Fibroblast of skin of scalp (primary cell): ENCODE measurements at regions not wholly inside any gene's neighbourhood (a gene's known extent, or its start where the extent isn't known, plus 50 kb on each side); places are given as distances from the start of the nearest gene placed in this dataset.

Experiments
- DNase-seq: peaks from one replicate; pipeline ENCODE4 v3.0.0-alpha.2; 2013

DNA sequence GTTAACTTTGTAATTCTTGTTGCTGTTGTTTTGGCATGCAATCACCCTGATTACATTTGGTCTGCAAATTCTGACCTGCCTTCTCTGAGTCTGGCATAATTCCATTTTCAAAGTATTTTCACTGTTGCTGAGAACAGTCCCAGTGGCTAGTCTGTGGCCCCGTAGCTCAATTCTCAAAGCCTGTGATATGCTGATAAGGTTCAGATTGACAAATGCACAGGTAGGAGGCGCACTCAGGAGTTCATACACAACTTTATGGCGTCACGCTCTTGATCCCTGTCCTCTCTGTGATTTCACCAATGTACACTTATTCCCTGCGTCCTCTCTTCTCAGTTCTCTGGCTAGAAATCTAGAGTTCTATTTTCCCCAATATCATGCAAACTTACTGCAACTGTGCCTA is 376.6 kb upstream of the SLCO3A1 start:
- DNase-seq: no peak

DNA sequence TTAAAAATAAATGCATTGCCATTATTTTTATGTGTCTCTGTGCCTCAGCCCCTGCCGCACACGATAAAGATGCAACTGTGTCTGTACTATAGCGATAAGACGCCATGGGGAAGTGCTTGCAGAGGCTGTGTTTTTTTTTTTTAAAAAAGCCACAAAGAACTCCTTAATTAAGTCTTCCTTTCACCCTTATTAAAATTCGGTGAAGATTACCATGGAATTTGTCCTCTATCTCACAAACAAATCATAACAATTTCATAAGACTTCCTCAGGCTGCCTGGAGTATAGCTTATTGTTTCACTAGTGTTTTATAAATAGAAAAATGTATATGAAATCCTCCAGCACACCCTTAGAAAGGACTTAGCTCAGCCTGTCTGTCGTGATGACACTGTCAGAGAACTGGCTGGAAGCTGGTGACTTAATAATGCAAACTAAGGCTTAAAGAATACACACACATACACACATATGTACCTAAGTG is 374.8 kb upstream of the SLCO3A1 start:
- DNase-seq: no peak

DNA sequence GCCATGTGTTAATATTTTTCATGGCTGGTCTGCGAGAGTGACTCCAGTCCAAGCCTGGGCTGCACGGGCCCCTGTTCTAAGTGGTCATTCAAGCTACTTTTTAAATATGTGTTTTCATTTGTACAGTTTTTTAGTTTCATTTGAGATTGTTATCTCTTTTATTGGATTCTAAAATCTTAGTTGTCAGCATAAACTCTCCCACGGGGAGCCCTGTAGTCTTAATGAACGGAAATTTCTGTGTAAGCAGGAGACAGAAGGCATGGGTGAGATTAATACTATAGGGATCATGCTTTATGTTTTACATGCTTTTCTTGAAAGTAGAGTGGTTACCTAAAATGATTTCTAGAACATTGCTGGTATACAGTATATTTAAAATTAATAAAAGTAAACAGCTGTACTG is 373.1 kb upstream of the SLCO3A1 start:
- no peak for DNase-seq

DNA sequence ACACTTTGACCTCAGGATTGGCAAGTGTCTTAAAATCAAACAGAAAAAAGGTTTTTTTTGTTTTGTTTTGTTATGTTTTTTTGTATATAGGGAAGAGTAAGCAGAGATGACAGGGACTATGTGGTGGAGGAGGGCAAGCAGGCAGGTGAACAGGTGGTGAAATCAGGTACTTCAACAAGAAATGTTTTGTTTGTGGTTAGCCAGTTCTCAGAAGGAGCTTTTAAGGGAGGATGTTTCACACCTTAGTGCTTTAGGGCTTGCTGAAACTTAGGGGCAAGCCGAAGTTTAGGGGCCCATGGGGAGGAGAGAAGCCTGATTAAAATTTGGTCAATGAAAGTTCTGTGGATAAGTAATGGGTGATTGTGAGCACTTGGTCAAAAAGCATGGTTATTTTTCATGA is 370.7 kb upstream of the SLCO3A1 start:
- DNase-seq: no peak

DNA sequence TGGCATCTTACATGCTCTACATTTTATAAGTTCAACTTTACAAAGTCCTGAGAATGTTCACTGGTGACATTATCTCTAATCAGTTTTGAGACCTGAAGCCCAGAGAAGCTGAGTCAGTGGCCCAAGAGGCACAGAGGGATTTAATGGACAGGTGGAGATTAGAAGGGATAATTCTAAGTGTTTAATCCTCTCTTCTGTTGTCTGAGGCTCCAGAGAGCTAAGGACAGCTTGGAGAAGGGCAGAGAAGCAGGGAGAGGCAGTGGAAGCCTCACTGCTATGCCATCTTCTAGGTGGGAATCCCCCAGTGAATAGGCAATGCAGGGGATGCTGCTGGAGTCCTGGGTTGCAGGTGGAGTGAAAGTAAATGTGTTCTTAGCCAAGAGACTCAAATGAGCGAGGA is 369.4 kb upstream of the SLCO3A1 start:
- no peak for DNase-seq

DNA sequence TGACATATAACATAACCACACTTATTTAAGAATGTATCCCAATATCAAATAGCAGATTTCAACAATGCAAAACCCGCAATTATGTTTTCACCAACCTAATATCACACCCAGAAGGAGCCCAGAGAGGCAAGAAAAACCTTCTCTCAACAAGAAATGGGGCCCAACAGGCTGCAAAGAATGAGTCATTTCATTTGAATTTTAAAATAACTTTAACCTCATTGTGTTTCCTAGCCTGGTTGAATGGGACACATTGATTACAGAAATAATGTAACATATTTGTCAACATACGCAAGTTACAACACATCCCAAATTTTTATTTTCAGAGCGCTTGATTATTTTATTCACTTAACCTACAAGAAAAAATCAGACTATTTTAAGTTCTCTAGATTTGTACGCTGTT is 365.1 kb upstream of the SLCO3A1 start:
- no peak for DNase-seq

DNA sequence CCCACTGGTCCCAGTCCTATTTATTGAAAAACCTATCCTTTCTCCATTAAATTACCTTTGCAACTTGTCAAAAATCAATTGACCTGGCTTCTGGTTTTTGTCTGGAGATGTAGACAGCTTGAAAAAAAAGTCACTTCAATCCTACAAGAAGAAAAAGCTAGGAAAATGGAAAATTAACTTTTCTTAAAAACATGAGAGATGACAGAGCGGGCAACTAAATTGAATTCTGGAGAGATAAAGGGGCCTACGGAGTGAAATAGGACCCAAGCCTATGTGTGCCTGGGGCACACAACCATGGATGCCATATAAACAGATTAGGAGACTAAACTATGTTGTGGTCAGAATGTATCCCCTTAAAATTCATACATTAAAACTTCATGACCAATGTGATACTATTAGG is 363.3 kb upstream of the SLCO3A1 start:
- no peak for DNase-seq

DNA sequence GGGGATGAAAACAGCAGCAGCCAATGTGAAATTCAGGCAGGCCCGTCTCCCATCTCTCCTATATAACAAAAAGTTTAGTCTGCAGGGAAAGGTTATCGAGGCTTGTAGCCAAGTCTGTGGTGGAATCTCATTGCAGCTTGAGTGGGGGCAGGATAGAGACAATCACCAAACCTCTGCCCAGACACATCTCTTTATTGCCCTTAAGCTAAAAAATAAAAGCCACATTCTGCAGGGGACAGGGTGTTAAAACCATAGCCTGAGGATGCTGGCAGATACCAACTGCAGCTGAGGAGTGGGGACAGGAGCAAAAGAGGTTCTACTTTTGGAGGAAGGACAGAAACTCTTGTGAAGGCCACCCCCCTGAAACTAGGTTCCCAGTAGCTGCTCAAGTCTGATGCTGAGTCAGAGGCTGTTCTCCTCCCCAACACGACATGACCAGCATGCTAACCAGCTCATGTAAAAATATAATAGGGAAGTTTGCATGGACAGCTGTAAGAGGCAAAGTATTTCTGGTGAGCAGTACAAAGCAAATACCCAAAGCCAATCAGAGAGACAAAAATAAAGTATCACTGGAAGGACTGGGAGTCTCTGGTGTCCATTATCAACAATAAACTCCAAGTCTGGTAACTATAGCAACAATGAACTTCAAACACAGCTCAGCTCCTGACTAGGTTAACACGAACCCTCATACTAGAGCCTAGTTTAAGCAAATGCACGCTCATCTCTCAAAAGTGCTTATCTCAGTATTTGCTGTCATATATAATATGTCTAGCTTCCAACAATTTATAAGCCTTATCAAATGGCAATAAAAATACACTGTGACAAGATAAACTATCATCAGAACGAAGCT is 362.2 kb upstream of the SLCO3A1 start:
- peak; percentile 27 for DNase-seq

DNA sequence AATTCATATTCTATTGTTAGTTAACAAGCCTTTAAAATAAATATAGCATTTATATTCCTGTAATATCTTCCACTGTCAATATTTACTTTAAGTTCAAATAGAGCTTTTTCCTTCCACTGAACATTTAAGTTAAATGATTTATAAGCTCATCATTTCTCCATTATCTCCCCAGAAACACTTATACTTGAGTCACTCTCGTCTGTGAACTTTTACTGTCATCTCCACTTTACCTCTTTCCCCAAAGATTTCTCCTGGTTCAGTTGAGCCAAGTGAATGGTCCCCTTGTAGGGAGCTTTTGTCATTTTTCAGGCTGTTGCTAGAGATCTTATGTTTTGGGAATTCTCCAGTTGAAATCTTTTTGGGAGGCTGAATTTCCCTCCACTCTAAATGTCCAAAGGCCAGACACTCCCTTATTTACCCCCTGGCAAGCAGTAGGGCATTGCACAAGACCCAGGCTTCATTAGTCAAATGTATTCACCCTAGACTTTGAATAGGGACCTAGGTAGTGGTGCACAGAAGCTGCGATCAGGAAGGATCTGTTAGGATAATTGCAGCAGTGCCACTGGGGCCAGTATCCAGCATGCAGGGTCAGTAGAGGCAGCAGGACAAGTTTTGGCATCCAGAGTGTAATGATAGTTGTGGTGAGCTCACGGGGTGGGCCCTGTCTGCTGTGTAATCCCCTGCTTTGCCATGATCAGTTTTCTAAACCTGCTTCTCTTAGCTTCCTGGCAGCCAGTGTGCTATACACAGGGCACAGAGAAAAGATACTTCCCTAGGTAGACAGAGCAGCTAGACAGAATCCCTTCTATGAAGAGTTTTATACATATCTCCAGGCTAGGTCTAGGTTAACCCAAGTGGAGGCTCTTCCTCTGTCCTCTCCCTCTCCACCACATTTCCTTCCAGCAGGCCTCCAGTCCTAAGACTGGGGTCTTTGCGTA is 356.5 kb upstream of the SLCO3A1 start:
- DNase-seq: no peak

DNA sequence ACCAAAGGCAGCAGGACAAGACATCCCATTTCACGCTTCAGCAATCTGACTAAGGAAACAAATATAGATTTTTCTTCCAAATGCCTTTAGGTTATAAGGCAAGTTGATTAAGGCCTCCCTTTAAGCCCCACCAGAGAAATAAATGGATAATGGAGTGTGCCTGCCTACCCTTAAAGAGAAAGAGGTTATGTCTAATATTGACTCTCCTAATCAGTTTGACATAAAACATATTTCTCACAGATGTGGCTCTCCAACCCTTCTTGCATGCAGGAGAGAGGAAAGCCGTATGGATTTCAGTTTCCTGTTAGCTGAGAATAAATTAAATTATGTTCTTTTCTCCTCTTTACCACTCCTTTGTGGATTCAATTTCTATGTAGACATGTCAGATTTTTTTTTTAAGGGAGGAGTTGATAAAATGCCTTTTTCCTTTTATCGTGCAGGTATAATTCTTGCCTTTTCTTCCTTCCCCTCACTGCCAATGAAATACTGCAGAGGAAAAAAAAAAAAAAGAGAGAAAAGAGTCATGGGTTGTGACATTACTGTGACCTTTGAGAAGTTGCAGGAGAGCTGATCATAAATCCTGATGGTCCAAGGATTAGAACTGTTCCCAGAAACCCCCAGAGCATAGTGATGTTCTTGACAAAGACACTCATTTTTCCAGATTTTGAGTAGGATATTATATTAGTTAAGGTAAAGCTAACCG is 355.3 kb upstream of the SLCO3A1 start:
- no peak for DNase-seq

DNA sequence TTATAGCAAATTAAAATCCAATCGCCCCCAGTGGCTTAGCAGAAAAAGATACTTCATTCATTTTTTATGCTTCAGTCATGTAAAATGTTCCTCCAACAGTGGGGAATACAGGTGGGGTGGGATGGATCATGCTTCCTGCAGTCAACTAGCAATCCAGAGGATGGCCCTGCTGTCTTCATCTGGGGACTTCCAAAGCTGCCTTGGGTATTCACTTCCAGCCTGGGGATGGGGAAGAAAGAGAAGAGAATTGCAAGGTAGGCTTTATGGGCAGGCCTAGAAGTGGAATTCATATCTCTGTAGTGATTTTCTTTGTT is 354.8 kb upstream of the SLCO3A1 start:
- no peak for DNase-seq

DNA sequence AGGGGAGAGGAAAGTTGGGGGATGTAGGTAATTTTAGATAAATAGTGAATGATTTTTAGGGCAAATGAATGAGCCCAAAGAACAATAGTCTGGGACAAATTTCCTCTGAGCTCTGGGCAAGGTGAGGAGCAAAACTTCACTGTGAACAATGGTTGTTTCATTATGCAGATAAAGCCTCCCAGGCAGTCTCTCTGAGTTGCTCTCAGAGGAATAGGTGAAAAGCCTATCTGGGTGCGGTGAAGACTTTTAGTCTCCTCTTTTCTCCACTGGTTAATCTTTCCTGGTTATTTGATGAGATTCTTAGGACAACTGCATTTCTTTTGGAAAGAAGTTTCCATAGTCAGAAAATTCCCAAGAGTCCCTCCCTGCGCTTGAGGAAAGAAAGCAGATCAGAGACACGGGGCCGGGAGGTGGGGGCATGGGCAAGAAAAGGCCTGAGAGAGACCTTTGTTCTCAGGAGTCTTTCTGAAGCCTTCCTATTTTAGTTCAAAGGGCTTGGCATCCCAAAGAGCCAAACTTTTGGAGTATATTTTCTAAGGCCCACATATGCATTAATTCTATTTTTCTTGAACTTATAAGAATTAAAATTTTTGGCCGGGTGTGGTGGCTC is 353.6 kb upstream of the SLCO3A1 start:
- DNase-seq: no peak

DNA sequence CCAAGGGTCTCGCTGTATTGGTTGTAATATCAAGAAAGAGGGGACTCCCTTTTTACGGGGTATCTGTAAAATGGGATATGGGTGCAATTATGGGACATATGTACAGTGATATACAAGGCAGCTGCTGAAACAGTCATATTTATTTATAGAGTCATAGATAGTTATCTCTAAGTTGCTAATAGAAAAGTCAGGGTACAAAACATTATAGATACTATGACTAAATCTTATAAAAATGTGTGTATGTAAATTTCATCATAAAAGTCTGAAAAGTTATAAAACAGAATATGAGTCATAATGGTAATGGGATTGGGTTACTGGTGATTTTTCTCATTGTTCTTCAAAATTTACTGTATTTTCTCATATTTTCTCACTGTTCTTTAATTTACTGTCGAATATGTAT is 344.9 kb upstream of the SLCO3A1 start:
- DNase-seq: peak; percentile 47

DNA sequence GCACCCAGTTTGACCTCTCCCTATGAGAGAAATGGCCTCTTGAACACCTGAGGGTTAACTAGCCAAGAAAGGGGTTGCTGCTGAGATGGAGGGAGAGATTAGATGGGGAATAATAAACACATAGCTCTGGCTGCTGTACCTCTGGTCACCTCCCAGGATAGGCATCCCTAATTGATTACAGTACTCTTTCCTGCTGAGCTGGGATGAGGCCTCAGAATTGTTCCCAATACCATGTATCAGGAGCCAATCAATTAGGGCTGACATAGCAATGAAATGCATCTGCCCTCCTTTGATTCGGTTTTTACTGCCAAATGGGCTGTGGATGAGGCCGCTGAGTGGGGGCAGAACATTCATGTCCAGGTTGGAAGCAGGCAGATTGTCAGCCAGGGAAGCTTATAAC is 339.4 kb upstream of the SLCO3A1 start:
- no peak for DNase-seq

DNA sequence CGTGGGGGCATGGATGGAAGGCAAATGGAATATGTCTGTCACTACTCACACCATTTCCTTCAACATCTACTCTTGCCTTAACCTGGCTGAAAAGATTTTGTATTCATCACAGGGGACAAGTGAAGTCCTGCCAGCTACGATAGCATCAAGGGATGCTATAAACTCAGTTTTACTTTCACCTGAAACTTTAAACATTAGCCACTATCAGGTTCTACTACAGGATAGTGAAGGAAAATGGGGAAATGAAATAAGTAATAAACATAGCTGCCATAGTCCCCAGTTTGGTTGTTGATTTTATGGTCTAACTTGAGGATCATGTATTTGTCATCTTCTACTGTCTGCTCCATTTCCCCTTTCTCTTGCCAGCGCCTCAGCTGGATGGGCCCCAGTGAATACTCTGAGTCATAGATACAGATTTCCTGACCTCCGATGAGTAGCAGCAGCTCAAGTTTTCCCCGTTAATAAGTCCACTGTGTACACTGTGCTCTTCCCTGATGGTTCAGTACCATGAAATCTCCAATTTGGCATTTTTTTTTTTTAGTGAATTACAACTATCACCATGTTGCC is 338.2 kb upstream of the SLCO3A1 start:
- peak; percentile 89 for DNase-seq

DNA sequence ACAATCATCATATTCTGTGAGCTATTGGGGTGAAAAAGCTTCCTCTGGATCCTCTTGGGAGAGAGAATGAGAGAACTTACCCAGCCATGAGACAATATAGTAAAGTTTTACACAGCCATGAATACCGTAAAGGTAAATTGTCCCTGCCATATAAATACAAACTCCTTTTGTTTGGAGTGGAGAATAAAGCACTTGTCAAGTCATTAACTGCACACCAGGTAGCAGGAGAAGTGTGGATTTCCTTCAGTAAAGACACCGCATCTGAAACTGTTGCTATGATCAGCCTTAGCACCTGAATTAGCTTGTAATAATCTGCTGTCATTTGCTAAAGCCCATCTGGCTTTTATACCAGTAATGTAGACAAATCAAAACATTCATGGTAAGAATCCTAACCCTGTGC is 336.6 kb upstream of the SLCO3A1 start:
- DNase-seq: no peak

DNA sequence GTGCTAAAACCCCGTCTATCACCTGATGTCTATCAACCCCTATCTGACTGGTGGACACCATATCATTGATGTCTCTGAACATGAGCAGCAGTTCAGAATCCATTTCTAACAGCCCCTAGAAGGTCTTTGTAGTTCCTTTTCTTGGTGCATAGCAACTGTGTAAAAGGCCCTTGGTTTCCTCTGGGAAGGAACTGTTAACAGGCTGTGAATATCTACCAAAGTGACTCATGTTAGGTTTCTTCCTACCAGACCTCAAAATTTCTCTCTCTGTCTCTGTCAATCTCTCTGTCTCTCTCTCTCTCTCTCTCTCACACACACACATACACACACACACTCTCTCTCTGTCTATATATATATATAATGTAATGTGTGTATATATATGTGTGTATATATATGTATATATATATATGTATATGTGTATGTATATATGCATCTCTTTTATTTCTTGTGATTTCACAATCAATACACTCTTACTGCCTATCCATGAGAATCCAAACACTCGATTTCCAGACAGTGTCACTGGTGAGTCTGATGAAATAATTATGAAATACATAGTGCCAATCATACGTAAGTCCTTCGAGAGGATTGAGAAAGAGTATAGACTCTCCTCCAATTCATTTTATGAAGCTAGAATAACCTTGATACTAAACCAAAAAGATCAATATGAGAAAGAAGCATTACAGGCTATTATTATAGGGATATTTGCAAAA is 335.9 kb upstream of the SLCO3A1 start:
- peak; percentile 56 for DNase-seq

DNA sequence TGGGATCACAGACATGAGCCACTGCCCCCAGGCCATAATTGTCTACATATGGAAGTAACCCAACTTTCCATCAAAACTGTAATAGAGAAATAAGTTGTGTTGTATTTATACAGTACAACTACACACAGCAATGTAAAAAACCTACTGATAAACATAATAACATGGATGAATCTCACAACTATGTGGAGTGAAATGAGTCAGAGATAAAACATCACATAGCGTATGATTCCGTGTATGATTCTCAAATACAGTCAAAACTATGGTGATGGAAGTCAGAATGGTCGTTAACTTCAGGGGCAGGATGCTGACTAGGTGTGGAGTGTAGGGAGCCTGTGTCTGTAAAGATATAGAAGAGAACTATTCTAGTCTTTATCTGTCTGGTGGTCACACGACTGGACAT is 332.7 kb upstream of the SLCO3A1 start:
- DNase-seq: peak; percentile 38

DNA sequence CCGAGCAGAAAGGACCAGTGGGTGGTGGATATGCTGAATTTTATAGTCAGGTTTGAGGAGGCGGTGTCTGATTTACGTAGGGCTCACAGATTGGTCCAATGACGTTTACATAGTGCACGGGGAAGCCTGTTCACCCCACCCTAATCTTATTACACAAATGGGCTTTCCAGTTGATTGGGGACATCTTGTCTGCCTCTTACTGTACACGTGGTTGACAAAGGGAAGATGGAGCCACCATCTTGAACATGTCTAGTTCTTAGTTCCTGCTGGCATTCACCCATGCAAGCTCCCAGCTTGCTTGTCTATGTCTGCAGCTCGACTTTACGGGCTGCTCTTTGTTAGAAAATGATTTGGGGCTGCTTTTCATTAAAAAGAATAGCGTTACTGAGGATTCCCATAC is 332.0 kb upstream of the SLCO3A1 start:
- DNase-seq: no peak

DNA sequence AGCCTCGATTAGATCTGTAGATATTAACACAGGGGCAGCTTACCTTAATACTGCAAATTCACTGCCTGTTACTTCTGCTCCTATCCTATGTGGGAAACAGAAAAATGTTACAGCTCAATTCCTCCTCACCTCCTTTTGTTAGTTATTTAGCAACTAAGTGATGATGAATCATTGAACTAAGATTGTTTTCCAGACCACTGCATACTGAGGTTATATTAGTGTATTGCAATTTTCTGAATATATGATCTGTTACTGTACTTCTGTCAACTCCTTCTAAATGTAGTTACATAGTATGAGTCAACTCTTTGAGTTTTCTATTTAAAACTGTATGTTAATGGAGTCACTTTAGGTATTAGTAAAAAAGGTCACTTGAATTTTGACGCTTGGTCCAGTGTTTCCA is 331.5 kb upstream of the SLCO3A1 start:
- peak; percentile 66 for DNase-seq

DNA sequence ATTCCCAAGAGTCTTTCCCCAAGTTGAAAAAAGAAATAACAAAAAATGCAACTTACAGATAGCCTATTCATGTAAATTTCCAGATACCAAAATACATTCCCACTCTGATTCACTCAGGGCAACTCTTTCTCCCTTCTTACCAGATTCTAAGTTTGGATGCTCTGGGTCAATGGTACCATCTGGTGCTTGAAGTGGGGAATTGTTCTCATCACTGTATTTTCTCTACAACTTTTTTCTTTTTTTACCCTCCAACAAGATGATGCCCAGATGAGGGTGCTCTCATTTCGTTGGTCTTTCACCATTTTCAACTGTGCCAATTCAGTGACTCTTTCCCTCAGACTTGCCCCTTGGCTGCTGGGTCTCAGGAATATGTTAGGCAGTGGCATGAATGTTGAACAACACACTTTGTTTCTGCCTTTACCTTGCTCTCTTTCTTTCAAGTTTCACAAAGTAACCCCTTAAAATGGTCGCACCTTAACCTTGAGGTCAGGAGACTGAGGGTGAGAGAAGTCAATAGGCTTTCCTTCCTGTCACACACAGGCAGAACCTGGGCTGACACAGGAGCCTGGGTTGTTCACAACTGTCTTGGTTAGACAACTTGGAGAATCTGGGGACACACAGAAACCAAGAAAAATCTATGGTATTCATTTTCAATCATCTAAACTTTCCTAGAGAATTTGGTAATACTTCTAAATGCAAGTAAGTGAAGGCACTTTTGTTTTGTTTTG is 330.7 kb upstream of the SLCO3A1 start:
- peak; percentile 68 for DNase-seq
